HAP-1 (cell line): ENCODE measurements at regions not wholly inside any gene's neighbourhood (a gene's known extent, or its start where the extent isn't known, plus 50 kb on each side); places are given as distances from the start of the nearest gene placed in this dataset.

ENCODE experiments used
- DNase-seq, 2 experiments: peaks; one replicate each; pipeline ENCODE4 v3.0.0-alpha.2; 2016 to 2020; ENCODE audit warnings: low spot score in 2 of 2
- H3K27me3 ChIP-seq: fragments of 250-450 bp; sonication (Bioruptor Pico); 2 replicates; pipeline ENCODE4 v1.5.1; 2020; ENCODE audit warnings: low read depth, mild to moderate bottlenecking, moderate library complexity
- H3K36me3 ChIP-seq: fragments of 250-450 bp; sonication (Bioruptor Pico); replicated peaks from 2 replicates; pipeline ENCODE4 v1.5.1; 2020; ENCODE audit warnings: mild to moderate bottlenecking
- H3K4me1 ChIP-seq: fragments of 250-450 bp; sonication (Bioruptor Pico); 2 replicates; pipeline ENCODE4 v1.5.1; 2020; ENCODE audit warnings: mild to moderate bottlenecking
- H3K4me3 ChIP-seq: fragments of 250-450 bp; sonication (Bioruptor Pico); 2 replicates; pipeline ENCODE4 v1.5.1; 2020; ENCODE audit warnings: mild to moderate bottlenecking, moderate library complexity
- H3K9me3 ChIP-seq: fragments of 250-450 bp; sonication (Bioruptor Pico); 2 replicates; pipeline ENCODE4 v1.5.1; 2020; ENCODE audit warnings: mild to moderate bottlenecking, moderate library complexity
- in situ Hi-C: fragments of 300-500 bp; cut with MboI; formaldehyde crosslinking; loops from 3 replicates; pipeline ENCODE4 v1.14.3; 2020; ENCODE audit warnings: low sequenced_read_pairs, inconsistent platforms, mixed read lengths

GRCh38 chr2:126765395-126765794, 109.4 kb downstream of the GYPC start:
- no peaks in the 10 kb centered on the region for H3K4me1 ChIP-seq
- no peaks in the 10 kb centered on the region for H3K9me3 ChIP-seq
- in situ Hi-C loops: no loop called here
- no peaks in the 10 kb centered on the region for H3K27me3 ChIP-seq
- no peak for DNase-seq
- no peak overlapping the region for H3K4me3 ChIP-seq
- no peaks in the 10 kb centered on the region for H3K36me3 ChIP-seq

- in situ Hi-C loops: no loop called here
- H3K4me1 ChIP-seq: no peaks in the 10 kb centered on the region
- H3K27me3 ChIP-seq: no peaks in the 10 kb centered on the region
- no peak overlapping the region for H3K4me3 ChIP-seq
- no peak for DNase-seq
- no peaks in the 10 kb centered on the region for H3K9me3 ChIP-seq
- H3K36me3 ChIP-seq: no peaks in the 10 kb centered on the region
Observed at GRCh38 chr2:126766295-126766968, 110.5 kb downstream of the GYPC start.

DNA sequence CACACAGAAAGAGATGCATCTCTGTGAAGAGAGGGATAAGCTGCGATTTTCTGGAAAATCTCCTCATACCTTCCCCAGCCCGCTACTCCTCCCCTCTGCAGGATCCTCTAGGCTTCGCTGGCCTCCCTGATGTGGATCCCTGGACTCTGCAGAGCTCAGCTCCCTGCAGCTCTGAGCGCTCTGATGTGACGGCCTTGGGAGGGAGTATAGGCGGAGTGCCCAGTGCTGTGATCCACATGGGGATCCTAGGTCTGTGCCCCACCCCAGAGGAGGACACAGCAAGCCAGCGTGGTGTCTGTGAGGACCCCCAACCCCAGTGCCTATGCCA, 111.0 kb downstream of the GYPC start:
- in situ Hi-C loops: no loop called here
- Histone ChIP-seq H3K4me3 (no peak overlapping the region), H3K4me1 (no peaks in the 10 kb centered on the region), H3K27me3 (no peaks in the 10 kb centered on the region), H3K9me3 (no peaks in the 10 kb centered on the region), H3K36me3 (no peaks in the 10 kb centered on the region)
- no peak for DNase-seq

- Histone ChIP-seq H3K4me3 (no peak overlapping the region), H3K9me3 (no peaks in the 10 kb centered on the region), H3K4me1 (no peaks in the 10 kb centered on the region), H3K27me3 (no peaks in the 10 kb centered on the region), H3K36me3 (no peaks in the 10 kb centered on the region)
- in situ Hi-C loops: no loop called here
- no peak for DNase-seq
Observed at GRCh38 chr2:126769118-126769517, 113.2 kb downstream of the GYPC start.

DNA sequence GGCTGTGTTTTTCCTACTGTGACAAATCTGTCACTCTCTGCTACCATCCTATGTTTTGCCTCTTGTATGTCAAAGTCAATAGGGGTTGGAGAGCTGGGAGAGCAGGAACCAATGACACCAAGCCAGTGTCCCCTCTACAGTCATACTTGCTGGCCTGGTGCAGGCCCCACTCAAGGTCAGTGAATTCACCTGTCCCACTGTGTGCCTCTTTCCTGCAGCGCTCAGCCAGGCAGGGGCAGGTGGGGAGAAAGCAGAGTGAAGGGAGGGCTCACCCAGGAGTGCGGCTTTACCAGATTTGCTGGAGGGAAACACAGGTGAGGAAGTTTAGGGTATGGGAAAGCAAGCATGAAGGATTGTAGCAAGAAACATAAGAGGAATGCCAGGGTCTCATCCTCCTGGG, 114.5 kb downstream of the GYPC start:
- Histone ChIP-seq H3K36me3 (no peaks in the 10 kb centered on the region), H3K4me1 (no peaks in the 10 kb centered on the region), H3K9me3 (no peaks in the 10 kb centered on the region), H3K4me3 (no peak overlapping the region), H3K27me3 (no peaks in the 10 kb centered on the region)
- in situ Hi-C loops: loop anchor here (10.0 kb wide), 1 partner anchor 246 kb away; no protein-coding TSS in a partner anchor
- DNase-seq: no peak

DNA sequence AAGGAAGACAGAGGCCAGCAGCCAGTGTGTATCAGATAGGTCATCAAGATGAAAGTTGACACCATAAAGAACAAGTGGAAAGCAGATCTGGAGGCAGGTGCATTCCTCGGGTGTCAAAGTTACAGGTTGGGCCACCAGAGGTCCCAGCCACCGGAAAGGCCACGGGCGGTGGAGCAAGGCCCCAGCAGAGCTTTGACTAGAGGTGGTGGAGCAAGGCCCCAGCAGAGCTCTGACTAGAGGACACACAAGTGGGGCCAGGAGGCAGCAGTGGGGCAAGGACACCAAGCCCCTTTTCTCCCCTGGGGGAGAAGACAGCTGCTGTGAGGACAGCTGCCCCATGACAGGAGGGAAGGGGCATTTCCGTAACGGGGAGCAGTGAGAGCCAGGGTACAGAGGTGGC, 115.1 kb downstream of the GYPC start:
- H3K9me3 ChIP-seq: no peaks in the 10 kb centered on the region
- H3K4me3 ChIP-seq: no peak overlapping the region
- H3K27me3 ChIP-seq: no peaks in the 10 kb centered on the region
- in situ Hi-C loops: loop anchor here (10.0 kb wide), 1 partner anchor 246 kb away; no protein-coding TSS in a partner anchor
- no peaks in the 10 kb centered on the region for H3K36me3 ChIP-seq
- no peak for DNase-seq
- no peaks in the 10 kb centered on the region for H3K4me1 ChIP-seq

GRCh38 chr2:126771501-126772195, 115.7 kb downstream of the GYPC start:
- in situ Hi-C loops: loop anchor here (10.0 kb wide), 1 partner anchor 247 kb away; no protein-coding TSS in a partner anchor
- H3K9me3 ChIP-seq: no peaks in the 10 kb centered on the region
- no peak for DNase-seq
- H3K4me1 ChIP-seq: no peaks in the 10 kb centered on the region
- H3K4me3 ChIP-seq: no peak overlapping the region
- no peaks in the 10 kb centered on the region for H3K36me3 ChIP-seq
- no peaks in the 10 kb centered on the region for H3K27me3 ChIP-seq

DNA sequence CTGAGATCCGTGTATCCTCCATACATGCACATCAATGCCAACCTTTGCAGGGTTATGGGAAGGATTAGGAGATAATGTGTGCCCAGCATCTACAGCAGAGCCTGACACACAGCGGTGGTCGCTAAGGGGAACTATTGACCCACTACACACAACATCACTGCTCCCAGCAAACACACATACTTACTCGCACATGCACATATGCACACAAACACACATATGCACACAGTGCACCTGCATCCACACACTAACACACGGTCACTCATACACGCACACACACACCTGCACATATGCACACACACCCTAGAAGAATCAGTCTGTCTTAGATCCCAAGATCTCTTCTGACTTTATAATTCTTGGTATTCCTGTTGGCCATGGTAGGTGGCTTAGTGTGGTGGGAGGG, 118.3 kb downstream of the GYPC start:
- no peaks in the 10 kb centered on the region for H3K4me1 ChIP-seq
- DNase-seq: no peak
- H3K36me3 ChIP-seq: no peaks in the 10 kb centered on the region
- 0 out of 2 replicates have a peak, but pooled peaks cover 3% of the 10 kb centered on the region for H3K27me3 ChIP-seq
- no peaks in the 10 kb centered on the region for H3K9me3 ChIP-seq
- in situ Hi-C loops: loop anchor here (10.0 kb wide), 1 partner anchor 249 kb away; no protein-coding TSS in a partner anchor
- no peak overlapping the region for H3K4me3 ChIP-seq

GRCh38 chr2:126774761-126775160, 118.8 kb downstream of the GYPC start:
- Histone ChIP-seq H3K27me3 (0 out of 2 replicates have a peak, but pooled peaks cover 3% of the 10 kb centered on the region), H3K4me1 (no peaks in the 10 kb centered on the region), H3K4me3 (no peak overlapping the region), H3K36me3 (no peaks in the 10 kb centered on the region), H3K9me3 (no peaks in the 10 kb centered on the region)
- no peak for DNase-seq
- in situ Hi-C loops: loop anchor here (10.0 kb wide), 1 partner anchor 250 kb away; no protein-coding TSS in a partner anchor

DNA sequence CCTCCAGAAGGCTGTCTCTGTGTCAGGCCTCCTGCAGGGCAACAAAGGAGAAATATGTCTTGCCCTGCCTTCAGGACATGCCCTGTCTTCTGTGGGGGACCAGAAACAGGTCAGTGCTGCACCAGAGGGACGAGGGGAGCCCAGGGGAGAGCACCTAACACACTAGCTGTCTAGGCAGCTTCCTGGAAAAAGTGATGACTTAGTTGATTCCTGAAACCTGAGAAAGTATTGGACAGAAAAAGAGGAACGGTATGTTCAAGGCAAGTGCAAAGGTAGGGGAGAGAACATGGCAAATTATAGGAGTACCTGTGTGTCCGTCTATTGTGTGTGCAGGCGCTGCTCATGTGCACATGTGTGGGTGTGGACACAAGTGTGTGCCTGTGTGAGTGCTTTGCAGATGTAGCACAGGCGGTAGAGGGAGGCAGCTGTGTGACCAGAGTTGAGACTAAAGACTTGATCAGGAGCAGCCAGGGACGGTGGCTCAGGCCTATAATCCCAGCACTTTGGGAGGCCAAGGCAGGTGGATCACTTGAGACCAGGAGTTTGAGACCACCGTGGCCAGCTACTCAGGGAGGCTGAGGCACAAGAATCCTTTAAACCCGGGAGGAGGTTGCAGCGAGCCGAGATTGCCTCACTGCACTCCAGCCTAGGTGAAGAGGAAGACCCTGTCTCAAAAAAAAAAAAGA, 119.5 kb downstream of the GYPC start:
- DNase-seq: no peak
- no peaks in the 10 kb centered on the region for H3K36me3 ChIP-seq
- no peaks in the 10 kb centered on the region for H3K4me1 ChIP-seq
- H3K9me3 ChIP-seq: no peaks in the 10 kb centered on the region
- in situ Hi-C loops: loop anchor here (10.0 kb wide), 1 partner anchor 251 kb away; no protein-coding TSS in a partner anchor
- H3K27me3 ChIP-seq: 0 out of 2 replicates have a peak, but pooled peaks cover 3% of the 10 kb centered on the region
- no peak overlapping the region for H3K4me3 ChIP-seq

GRCh38 chr2:126776255-126776654, 120.3 kb downstream of the GYPC start:
- in situ Hi-C loops: loop anchor here (10.0 kb wide), 1 partner anchor 251 kb away; no protein-coding TSS in a partner anchor
- DNase-seq: no peak
- H3K9me3 ChIP-seq: no peaks in the 10 kb centered on the region
- peak overlapping the region; percentile 38 for H3K4me3 ChIP-seq
- no peaks in the 10 kb centered on the region for H3K4me1 ChIP-seq
- 0 out of 2 replicates have a peak, but pooled peaks cover 3% of the 10 kb centered on the region for H3K27me3 ChIP-seq
- no peaks in the 10 kb centered on the region for H3K36me3 ChIP-seq

GRCh38 chr2:126776692-126777619, 121.0 kb downstream of the GYPC start:
- H3K4me3 ChIP-seq: peak overlapping the region; percentile 38
- no peaks in the 10 kb centered on the region for H3K4me1 ChIP-seq
- peak; percentile 60 to 88 for DNase-seq
- in situ Hi-C loops: loop anchor here (10.0 kb wide), 1 partner anchor 252 kb away; no protein-coding TSS in a partner anchor
- H3K9me3 ChIP-seq: no peaks in the 10 kb centered on the region
- H3K27me3 ChIP-seq: 0 out of 2 replicates have a peak, but pooled peaks cover 3% of the 10 kb centered on the region
- H3K36me3 ChIP-seq: no peaks in the 10 kb centered on the region

- 0 out of 2 replicates have a peak, but pooled peaks cover 3% of the 10 kb centered on the region for H3K27me3 ChIP-seq
- DNase-seq: no peak
- H3K4me1 ChIP-seq: no peaks in the 10 kb centered on the region
- no peaks in the 10 kb centered on the region for H3K9me3 ChIP-seq
- H3K4me3 ChIP-seq: no peak overlapping the region
- in situ Hi-C loops: loop anchor here (10.0 kb wide), 1 partner anchor 253 kb away; no protein-coding TSS in a partner anchor
- H3K36me3 ChIP-seq: no peaks in the 10 kb centered on the region
Observed at GRCh38 chr2:126777620-126777978, 121.1 kb upstream of the TEX51 start.
